ENCODE measurements at regions not wholly inside any gene's neighbourhood (a gene's known extent, or its start where the extent isn't known, plus 50 kb on each side); places are given as distances from the start of the nearest gene placed in this dataset.

DNA sequence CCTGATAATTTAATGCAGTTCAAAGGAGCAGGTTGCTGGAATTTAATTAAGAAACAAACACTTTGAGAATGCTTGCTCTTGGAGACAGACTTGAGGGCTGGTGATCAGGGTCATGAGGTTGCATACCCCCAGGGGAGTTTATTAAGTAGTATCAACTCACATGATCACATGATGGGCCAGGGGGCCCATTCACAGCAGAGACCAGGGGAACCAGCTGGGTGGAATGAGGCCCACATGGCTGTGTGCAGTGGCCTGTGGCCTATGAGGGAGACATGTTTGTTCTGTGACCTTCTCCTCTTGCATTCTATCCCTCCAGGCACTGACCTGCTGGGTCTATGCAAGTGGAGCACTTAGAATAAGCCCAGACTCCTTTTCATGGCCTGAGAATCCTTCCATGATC, 266.6 kb upstream of the PWP1 start:
- peaks cover 8% of the 10 kb centered on the region for H3K4me1 ChIP-seq
- no peak overlapping the region for H3K9ac ChIP-seq
- no peak overlapping the region for H3K4me2 ChIP-seq (ENCODE audit: low read length)

DNA sequence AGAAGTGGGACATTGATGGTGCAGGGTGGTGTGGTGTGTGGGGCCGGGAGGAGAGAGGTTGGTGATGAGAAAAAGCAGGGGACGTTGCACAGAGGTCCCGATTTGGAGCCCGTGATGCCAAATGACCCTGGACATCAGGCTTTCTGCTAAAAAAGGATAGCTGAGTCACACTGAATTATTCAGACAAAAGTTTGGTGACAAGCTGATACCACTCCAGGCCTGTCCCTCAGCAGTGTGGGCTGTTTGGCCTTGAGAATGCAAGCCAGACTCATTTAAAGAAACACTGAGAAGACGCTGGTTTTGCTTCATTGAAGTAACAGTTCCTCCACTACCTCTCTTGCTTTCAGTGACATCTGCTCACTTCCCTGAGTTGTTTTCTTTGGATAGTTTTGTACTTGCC, 262.1 kb upstream of the PWP1 start:
- H3K9me3 ChIP-seq (ENCODE audit: control insufficient read depth, low read length), result no peaks in the 10 kb centered on the region
- H2AFZ ChIP-seq, result no peak overlapping the region
- peaks cover 54% of the 10 kb centered on the region for H3K79me2 ChIP-seq
- no peak overlapping the region for H3K9ac ChIP-seq
- H3K36me3 ChIP-seq (ENCODE audit: control insufficient read depth, insufficient read depth, low read length), result no peaks in the 10 kb centered on the region
- no peak overlapping the region for H3K4me2 ChIP-seq (ENCODE audit: low read length)
- H3K4me1 ChIP-seq, result peaks cover 6% of the 10 kb centered on the region
- no peaks in the 10 kb centered on the region for H3K27me3 ChIP-seq (ENCODE audit: control insufficient read depth, insufficient read depth, low read length)
- H3K27ac ChIP-seq, result no peak overlapping the region
- H3K4me3 ChIP-seq (ENCODE audit: low read depth, low read length), result no peak overlapping the region
- TF ChIP-seq, protein P1, sequence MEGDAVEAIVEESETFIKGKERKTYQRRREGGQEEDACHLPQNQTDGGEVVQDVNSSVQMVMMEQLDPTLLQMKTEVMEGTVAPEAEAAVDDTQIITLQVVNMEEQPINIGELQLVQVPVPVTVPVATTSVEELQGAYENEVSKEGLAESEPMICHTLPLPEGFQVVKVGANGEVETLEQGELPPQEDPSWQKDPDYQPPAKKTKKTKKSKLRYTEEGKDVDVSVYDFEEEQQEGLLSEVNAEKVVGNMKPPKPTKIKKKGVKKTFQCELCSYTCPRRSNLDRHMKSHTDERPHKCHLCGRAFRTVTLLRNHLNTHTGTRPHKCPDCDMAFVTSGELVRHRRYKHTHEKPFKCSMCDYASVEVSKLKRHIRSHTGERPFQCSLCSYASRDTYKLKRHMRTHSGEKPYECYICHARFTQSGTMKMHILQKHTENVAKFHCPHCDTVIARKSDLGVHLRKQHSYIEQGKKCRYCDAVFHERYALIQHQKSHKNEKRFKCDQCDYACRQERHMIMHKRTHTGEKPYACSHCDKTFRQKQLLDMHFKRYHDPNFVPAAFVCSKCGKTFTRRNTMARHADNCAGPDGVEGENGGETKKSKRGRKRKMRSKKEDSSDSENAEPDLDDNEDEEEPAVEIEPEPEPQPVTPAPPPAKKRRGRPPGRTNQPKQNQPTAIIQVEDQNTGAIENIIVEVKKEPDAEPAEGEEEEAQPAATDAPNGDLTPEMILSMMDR (IDR thresholded peaks at IDR 0.05), result no peak

More for the DNA sequence above, 266.6 kb upstream of the PWP1 start:
- Histone ChIP-seq H3K27ac (no peak overlapping the region), H3K79me2 (peaks cover 61% of the 10 kb centered on the region), H3K4me3 (ENCODE audit: low read depth, low read length) (no peak overlapping the region), H2AFZ (no peak overlapping the region), H3K36me3 (ENCODE audit: control insufficient read depth, insufficient read depth, low read length) (no peaks in the 10 kb centered on the region), H3K27me3 (ENCODE audit: control insufficient read depth, insufficient read depth, low read length) (no peaks in the 10 kb centered on the region), H3K9me3 (ENCODE audit: control insufficient read depth, low read length) (no peaks in the 10 kb centered on the region)
- TF ChIP-seq, protein P1 (IDR thresholded peaks at IDR 0.05), result no peak

DNA sequence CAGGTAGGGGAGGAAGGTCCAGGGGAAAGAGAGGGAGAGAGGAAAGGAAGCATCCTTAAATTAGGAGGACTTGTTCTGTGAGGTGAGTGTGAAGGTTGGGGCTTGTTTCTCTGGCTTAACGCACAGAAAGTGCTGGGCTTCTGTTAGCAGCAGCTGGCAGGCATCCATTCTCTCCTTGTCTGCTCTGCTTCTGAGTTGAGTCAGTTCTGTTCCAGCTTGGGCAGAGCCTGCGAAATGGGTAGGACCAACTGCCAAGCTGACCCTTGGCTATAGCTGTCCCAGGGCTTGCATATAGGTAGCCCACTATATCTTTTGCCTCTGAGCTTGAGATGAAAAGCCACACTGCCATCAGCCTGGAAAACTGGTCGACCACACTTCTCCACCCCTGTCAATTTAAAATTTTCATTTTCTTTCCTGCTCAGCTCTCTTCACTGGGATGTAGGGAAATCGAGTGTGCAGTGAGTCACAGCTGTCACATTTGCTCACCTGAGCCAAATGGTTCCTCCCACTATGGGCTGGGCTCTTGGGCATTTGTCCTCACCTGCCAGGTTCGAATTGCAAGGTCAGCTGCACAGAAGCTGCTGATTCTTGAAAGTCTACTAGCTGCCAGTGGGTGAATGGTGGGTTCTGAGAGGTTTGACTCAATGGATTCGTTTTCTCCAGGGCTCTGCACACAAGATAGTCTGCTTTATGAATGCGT, 256.4 kb upstream of the PWP1 start:
- Histone ChIP-seq H3K36me3 (ENCODE audit: control insufficient read depth, insufficient read depth, low read length) (no peaks in the 10 kb centered on the region), H3K79me2 (peaks cover 57% of the 10 kb centered on the region), H3K4me1 (peaks cover 10% of the 10 kb centered on the region), H3K9me3 (ENCODE audit: control insufficient read depth, low read length) (no peaks in the 10 kb centered on the region), H3K4me3 (ENCODE audit: low read depth, low read length) (no peak overlapping the region), H3K4me2 (ENCODE audit: low read length) (no peak overlapping the region), H3K27me3 (ENCODE audit: control insufficient read depth, insufficient read depth, low read length) (no peaks in the 10 kb centered on the region), H3K27ac (no peak overlapping the region), H2AFZ (no peak overlapping the region), H3K9ac (no peak overlapping the region)
- TF ChIP-seq, protein P1 (IDR thresholded peaks at IDR 0.05), result no peak

DNA sequence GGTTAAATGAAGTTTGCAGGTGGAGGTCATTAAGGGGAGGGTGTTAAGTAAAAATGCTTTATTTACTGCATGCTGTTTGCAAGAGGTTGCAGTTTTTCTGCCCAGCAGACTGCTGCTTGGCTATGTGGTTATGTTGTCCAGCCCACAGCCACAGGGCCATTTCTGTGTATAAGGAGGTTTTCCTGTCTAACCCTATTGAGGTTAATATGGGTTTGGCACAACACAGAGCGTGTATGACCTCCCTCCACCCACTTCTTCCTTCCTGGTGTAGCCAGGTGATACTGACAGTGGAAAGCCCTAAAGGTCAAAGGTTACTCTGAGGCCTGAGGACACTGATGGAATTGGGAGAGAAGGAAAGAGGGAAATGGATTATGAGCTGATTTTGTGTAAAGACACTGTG, 253.7 kb upstream of the PWP1 start:
- H3K4me3 ChIP-seq (ENCODE audit: low read depth, low read length), result no peak overlapping the region
- no peaks in the 10 kb centered on the region for H3K9me3 ChIP-seq (ENCODE audit: control insufficient read depth, low read length)
- no peaks in the 10 kb centered on the region for H3K36me3 ChIP-seq (ENCODE audit: control insufficient read depth, insufficient read depth, low read length)
- no peaks in the 10 kb centered on the region for H3K27me3 ChIP-seq (ENCODE audit: control insufficient read depth, insufficient read depth, low read length)
- no peak overlapping the region for H3K27ac ChIP-seq
- H3K4me2 ChIP-seq (ENCODE audit: low read length), result no peak overlapping the region
- H3K9ac ChIP-seq, result no peak overlapping the region
- peaks cover 64% of the 10 kb centered on the region for H3K79me2 ChIP-seq
- no peak overlapping the region for H2AFZ ChIP-seq
- TF ChIP-seq, protein P1 (IDR thresholded peaks at IDR 0.05), result no peak
- H3K4me1 ChIP-seq, result peaks cover 10% of the 10 kb centered on the region

DNA sequence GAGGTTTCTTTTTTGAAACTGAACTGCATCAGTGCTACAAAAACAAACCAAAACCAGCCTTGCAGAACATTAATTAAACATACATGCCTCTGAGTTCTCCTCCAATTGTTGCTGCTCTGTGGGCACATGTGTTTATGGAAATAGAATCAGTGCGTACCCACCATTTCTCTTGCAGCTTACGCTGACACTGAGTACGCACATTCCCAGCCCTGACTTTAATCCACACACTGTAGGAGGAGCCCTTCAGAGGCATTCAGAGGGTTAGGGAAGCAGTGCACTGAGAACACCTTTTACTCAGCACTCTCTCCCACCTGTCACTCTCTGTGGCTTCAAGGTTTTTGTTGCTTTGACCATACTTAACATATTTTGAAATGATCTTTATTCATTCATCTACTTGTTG, 250.5 kb upstream of the PWP1 start:
- H3K9me3 ChIP-seq (ENCODE audit: control insufficient read depth, low read length), result no peaks in the 10 kb centered on the region

More for the DNA sequence above, 250.5 kb upstream of the PWP1 start:
- Histone ChIP-seq H3K4me1 (no peaks in the 10 kb centered on the region), H2AFZ (no peak overlapping the region), H3K27me3 (ENCODE audit: control insufficient read depth, insufficient read depth, low read length) (no peaks in the 10 kb centered on the region), H3K79me2 (peaks cover 76% of the 10 kb centered on the region), H3K9ac (no peak overlapping the region), H3K27ac (no peak overlapping the region), H3K36me3 (ENCODE audit: control insufficient read depth, insufficient read depth, low read length) (no peaks in the 10 kb centered on the region), H3K4me3 (ENCODE audit: low read depth, low read length) (no peak overlapping the region), H3K4me2 (ENCODE audit: low read length) (no peak overlapping the region)
- TF ChIP-seq, protein P1 (IDR thresholded peaks at IDR 0.05), result no peak
